ENCODE measurements at regions not wholly inside any gene's neighbourhood (a gene's known extent, or its start where the extent isn't known, plus 50 kb on each side); places are given as distances from the start of the nearest gene placed in this dataset.

DNA sequence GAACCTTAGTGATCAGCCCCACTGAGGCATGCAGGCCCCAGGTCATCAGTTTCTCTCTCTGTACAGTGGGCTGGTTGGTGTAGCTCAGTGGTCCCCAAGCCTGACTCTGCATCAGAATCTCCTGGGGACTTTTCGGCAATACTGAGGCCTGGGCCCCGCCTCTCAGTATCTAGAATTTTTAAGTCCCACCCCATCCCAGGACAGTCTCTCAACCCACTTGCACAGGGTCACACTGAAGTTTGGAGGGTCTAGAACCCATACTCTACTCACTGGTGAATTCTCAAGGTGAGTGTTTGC is 216.4 kb downstream of the MATN1 start:
- TF ChIP-seq, protein P1, sequence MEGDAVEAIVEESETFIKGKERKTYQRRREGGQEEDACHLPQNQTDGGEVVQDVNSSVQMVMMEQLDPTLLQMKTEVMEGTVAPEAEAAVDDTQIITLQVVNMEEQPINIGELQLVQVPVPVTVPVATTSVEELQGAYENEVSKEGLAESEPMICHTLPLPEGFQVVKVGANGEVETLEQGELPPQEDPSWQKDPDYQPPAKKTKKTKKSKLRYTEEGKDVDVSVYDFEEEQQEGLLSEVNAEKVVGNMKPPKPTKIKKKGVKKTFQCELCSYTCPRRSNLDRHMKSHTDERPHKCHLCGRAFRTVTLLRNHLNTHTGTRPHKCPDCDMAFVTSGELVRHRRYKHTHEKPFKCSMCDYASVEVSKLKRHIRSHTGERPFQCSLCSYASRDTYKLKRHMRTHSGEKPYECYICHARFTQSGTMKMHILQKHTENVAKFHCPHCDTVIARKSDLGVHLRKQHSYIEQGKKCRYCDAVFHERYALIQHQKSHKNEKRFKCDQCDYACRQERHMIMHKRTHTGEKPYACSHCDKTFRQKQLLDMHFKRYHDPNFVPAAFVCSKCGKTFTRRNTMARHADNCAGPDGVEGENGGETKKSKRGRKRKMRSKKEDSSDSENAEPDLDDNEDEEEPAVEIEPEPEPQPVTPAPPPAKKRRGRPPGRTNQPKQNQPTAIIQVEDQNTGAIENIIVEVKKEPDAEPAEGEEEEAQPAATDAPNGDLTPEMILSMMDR (IDR thresholded peaks at IDR 0.05 in 8 of 11, conservative IDR thresholded peaks at IDR 0.05 in 3 of 11), result no peak
- no peak for TF ChIP-seq POLR2A (IDR thresholded peaks at IDR 0.05)

Measured in spleen (tissue), 7 donors.